Prostate gland (tissue), 2 donors: ENCODE measurements at regions not wholly inside any gene's neighbourhood (a gene's known extent, or its start where the extent isn't known, plus 50 kb on each side); places are given as distances from the start of the nearest gene placed in this dataset.

Experiments used
- POLR2A ChIP-seq: fragments of 450-650 bp; IDR thresholded peaks from one replicate; pipeline ENCODE4 v1.6.1; 2016; ENCODE audit warnings: antibody characterized with exemption, mild to moderate bottlenecking
- POLR2AphosphoS5 ChIP-seq: sonication (generic); formaldehyde crosslinking; IDR thresholded peaks from one replicate; pipeline ENCODE4 v1.6.1; 2017; ENCODE audit warnings: antibody characterized with exemption
- TF ChIP-seq, protein P1 (sequence below), 4 experiments: fragments of 200-600 bp in 2 of 4; fragments of 450-650 bp in 2 of 4; sonication (generic) in 2 of 4; IDR thresholded peaks; 1 replicate in 3 of 4; 2 replicates in 1 of 4; pipeline ENCODE4 v1.5.1; 2016 to 2019; ENCODE audit warnings: antibody characterized with exemption in 4 of 4, mild to moderate bottlenecking in 2 of 4, moderate library complexity in 2 of 4

GRCh38 chr21:43317254-43317748 lies 109.6 kb downstream of the SIK1 start:
- TF ChIP-seq, protein P1, sequence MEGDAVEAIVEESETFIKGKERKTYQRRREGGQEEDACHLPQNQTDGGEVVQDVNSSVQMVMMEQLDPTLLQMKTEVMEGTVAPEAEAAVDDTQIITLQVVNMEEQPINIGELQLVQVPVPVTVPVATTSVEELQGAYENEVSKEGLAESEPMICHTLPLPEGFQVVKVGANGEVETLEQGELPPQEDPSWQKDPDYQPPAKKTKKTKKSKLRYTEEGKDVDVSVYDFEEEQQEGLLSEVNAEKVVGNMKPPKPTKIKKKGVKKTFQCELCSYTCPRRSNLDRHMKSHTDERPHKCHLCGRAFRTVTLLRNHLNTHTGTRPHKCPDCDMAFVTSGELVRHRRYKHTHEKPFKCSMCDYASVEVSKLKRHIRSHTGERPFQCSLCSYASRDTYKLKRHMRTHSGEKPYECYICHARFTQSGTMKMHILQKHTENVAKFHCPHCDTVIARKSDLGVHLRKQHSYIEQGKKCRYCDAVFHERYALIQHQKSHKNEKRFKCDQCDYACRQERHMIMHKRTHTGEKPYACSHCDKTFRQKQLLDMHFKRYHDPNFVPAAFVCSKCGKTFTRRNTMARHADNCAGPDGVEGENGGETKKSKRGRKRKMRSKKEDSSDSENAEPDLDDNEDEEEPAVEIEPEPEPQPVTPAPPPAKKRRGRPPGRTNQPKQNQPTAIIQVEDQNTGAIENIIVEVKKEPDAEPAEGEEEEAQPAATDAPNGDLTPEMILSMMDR (IDR thresholded peaks at IDR 0.05) = no peak
- TF ChIP-seq POLR2A (no peak), POLR2AphosphoS5 (no peak)
